ENCODE measurements at regions not wholly inside any gene's neighbourhood (a gene's known extent, or its start where the extent isn't known, plus 50 kb on each side); places are given as distances from the start of the nearest gene placed in this dataset.

GRCh38 chr6:74941424-74941823, 264.4 kb downstream of the COL12A1 start (continued):
- no peak for TF ChIP-seq ZBTB49 (CRISPR knock-in tag; IDR thresholded peaks at IDR 0.05; ENCODE audit: borderline replicate concordance)
- TF ChIP-seq PKNOX1 (IDR thresholded peaks at IDR 0.05), result no peak
- no peak for TF ChIP-seq RCOR1 (IDR thresholded peaks at IDR 0.05; ENCODE audit: borderline replicate concordance in 1 of 2, low read depth in 2 of 2, low read length in 2 of 2)
- TF ChIP-seq MXI1 (IDR thresholded peaks at IDR 0.05; ENCODE audit: low read depth, low read length), result no peak
- no peak for TF ChIP-seq ZNF253 (CRISPR knock-in tag; conservative IDR thresholded peaks at IDR 0.05)
- no peak for TF ChIP-seq ZNF695 (CRISPR knock-in tag; IDR thresholded peaks at IDR 0.05)

GRCh38 chr6:74939721-74940620, 265.9 kb downstream of the COL12A1 start:
- Histone ChIP-seq H3K27me3 (ENCODE audit: control insufficient read depth in 2 of 2, insufficient read depth in 2 of 2, low read length in 2 of 2) (no peaks in the 10 kb centered on the region), H3K79me2 (ENCODE audit: control insufficient read depth, insufficient read depth, low read length) (no peaks in the 10 kb centered on the region), H3K9me3 (replicated peaks; ENCODE audit: control insufficient read depth, insufficient read depth, low read depth, low read length) (no peaks in the 10 kb centered on the region; the same call in 1 of the 2 replicates), H3K4me3 (no peak overlapping the region), H3K4me1 (replicated peaks in 1 of 2; ENCODE audit: control insufficient read depth in 2 of 2, insufficient read depth in 2 of 2, low read length in 2 of 2) (no peaks in the 10 kb centered on the region), H3K36me3 (ENCODE audit: control insufficient read depth, insufficient read depth, low read length) (no peaks in the 10 kb centered on the region), H4K20me1 (replicated peaks; ENCODE audit: control insufficient read depth, insufficient read depth, low read length) (no peaks in the 10 kb centered on the region), H3K27ac (ENCODE audit: extremely low read depth, low read depth, low read length) (no peak overlapping the region), H3K9me1 (ENCODE audit: control insufficient read depth, insufficient read depth, low read length) (no peaks in the 10 kb centered on the region), H3K4me2 (ENCODE audit: insufficient read depth, low read length) (no peak overlapping the region), H3K9ac (ENCODE audit: insufficient read depth in 1 of 2, low read depth in 2 of 2, low read length in 2 of 2) (no peak overlapping the region), H2AFZ (ENCODE audit: low read depth, low read length) (no peak overlapping the region)
- ChIA-PET CTCF (ENCODE audit: low intra/inter-chr PET ratio) (no interaction called here), POLR2A (no interaction called here)
- 0% methylated on average over 4 of the region's 4 CpGs for WGBS (ENCODE audit: insufficient coverage, low coverage, missing lambda C conversion rate)
- FAIRE-seq (no peak), ATAC-seq (no peak), DNase-seq (ENCODE audit: extremely low read depth in 1 of 4, low spot score in 3 of 4) (no peak)
- TF ChIP-seq TAF7 (tag; IDR thresholded peaks at IDR 0.05) (no peak), STAT5A (IDR thresholded peaks at IDR 0.05; ENCODE audit: borderline replicate concordance, low read length) (no peak), CEBPB (tag; IDR thresholded peaks at IDR 0.05) (no peak)
- intact Hi-C loops (cut with micrococcal nuclease), result no loop called here
- in situ Hi-C loops (cut with MboI), result no loop called here
- BruUV-seq (replicated peaks), result no TSS peak

Measured in K562 (cell line).